HG03432 (cell line): ENCODE measurements at regions not wholly inside any gene's neighbourhood (a gene's known extent, or its start where the extent isn't known, plus 50 kb on each side); places are given as distances from the start of the nearest gene placed in this dataset.
"Not testable (repeated sequence)": the region's sequence is repeated elsewhere in the genome, so short reads cannot be mapped to it uniquely, and the experiment has no call there.

ENCODE experiments used
- ATAC-seq: cut with Tn5 transposase; IDR thresholded peaks from one replicate; pipeline ENCODE4 v1.9.1; 2021; ENCODE audit warnings: mild to moderate bottlenecking, moderate library complexity; ENCODE audit not compliant: unreplicated experiment

DNA sequence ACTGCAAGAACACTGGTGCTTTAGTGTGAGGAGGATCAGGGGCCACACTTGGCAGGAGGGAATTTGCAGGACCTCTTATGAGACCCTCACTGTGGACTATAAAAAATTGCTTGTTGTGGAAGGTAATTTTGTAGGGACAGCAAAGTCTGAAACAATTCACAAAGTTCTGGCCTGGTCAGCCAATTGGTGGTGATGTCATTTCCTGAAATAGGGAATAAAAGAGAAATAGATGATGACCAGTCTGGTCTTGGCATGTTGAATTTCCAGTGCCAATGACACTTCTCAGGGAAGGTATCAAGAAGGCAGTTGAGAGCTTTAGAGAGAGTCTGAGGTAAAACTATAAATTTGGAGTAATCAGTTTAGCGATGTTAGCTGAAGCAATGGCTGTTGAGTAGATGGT lies 129.3 kb upstream of the LMNTD1 start:
- ATAC-seq: no peak

DNA sequence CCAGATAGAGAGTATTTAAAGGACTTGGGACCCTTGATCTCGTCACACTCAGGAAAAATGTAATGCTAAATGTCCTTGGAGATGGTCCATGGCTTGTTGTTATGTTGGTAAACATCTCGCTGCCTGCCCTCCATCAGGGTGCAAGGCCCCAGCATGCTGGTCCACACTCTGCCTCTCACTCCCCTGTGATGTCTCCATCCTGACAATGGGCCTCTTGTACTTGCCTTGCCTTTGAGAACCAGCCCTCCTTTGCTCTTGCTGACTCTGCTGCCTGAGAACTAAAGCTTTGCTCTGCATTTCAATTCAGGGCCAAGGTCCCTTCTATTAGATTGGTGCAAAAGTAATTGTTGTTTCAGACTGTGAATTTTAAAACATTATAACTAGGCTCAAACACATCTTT lies 131.0 kb upstream of the LMNTD1 start:
- ATAC-seq: no peak

DNA sequence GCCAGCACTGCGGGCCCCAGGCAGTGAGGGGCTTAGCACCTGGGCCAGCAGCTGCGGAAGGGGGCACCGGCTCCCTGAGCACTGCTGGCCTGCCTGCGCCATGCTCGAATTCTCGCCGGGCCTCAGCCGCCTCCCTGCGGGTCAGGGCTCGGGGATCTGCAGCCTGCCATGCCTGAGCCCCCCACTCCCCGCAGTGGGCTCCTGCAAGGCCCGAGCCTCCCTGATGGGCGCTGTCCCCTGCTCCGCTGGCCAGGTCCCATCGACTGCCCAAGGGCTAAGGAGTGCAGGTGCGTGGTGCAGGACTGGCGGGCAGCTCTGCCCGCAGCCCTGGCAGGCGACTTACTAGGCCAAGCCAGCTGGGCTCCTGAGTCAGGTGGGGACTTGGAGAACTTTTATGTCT lies 133.3 kb upstream of the LMNTD1 start:
- no peak for ATAC-seq

DNA sequence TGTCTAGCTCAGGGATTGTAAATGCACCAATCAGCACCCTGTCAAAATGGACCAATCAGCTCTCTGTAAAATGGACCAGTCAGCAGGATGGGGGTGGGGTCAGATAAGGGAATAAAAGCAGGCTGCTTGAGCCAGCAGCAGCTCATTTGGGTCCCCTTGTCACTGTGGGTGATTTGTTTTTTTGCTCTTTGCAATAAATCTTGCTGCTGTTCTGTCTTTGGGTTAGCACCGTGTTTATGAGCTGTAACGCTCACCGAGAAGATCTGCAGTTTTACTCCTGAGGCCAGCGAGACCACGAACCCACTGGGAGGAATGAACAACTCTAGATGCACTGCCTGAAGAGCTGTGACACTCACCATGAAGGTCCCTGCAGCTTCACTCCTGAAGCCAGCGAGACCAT lies 134.1 kb upstream of the LMNTD1 start:
- no peak for ATAC-seq

DNA sequence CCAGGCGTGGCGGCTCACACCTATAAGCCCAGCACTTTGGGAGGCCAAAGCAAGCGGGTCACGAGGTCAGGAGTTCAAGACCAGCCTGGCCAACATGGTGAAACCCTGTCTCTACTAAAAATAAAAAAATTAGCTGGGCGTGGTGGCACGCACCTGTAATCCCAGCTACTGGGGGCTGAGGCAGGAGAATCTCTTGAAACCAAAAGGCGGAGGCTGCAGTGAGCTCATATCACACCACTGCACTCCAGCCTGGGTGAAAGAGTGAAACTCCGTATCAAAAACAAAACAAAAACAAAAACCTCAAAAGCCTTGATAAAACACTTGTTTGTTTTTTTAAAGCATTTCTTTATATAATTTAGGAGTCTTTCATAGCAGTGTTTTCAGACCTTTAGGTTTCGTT lies 135.8 kb upstream of the LMNTD1 start:
- peak; percentile 52 for ATAC-seq

DNA sequence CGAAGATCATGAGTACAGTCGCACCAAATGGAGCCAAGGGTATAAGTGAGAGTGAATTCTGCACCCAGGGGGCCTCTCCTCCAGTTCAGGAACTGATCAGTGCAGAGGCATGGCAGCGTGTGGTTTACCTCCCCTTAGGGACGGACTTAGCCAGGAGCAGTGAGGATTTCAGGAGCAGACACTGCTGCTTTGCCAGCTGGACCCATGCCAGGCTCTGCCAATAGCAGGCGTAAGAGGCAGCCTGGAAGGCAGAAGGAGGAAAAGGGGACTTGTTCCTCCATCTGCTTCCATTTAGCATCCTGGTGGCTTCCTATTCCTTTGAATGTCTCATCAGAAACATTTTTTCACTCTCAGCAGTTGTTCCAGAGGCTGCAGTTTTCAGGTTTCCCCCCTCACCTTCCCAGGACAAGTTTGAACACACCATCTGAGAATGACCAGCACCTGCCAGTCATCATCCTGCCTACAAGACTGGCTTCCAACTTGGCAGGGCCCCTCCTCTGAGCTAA lies 137.0 kb upstream of the LMNTD1 start:
- no peak for ATAC-seq

DNA sequence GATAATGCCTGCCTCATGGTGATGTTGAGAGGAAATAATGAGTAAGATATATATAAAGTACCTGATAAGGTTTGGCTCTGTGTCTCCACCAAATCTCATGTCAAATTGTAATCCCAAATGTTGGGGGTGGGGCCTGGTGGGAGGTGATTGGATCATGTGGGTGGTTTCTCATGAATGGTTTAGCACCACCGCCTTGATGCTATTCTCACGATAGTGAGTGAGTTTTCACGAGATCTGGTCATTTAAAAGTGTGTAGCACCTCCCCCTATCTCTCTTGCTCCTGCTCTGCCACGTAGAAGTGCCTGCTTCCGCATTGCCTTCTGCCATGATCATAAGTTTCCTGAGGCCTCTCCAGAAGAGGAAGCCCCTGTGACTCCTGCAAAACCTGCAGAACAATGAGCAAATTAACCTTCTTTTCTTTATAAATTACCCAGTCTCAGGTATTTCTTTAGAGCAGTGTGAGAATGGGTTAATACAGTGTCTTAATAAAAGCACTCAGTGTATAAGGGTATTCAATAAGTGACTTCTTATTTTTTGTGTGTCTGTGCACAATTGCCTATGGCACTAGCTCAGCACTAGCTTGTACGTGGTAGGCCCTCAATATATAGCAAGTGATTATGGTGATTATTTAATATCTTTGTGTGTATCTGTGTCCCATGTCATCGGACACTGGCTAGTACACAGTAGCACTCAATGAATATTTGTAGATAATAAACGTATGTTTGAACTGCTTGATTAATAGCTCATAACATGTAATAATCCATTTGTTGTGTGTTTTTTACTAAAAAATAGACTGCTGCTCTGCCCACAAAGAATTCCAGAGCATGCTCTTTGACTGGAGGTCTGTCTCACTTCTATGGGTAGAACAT lies 138.1 kb upstream of the LMNTD1 start:
- no peak for ATAC-seq

DNA sequence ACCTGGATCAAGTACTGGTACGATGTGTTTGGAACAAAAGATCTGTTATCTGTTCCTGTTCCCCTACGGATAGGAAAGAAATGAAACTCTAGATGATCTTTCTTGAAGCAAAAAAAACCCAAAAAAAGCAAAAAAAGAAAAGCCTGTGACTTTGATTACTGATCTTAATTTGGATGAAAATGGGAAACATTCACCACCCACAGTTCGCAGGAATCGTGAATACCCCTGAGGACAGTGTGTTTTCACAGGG lies 138.7 kb upstream of the LMNTD1 start:
- no peak for ATAC-seq

DNA sequence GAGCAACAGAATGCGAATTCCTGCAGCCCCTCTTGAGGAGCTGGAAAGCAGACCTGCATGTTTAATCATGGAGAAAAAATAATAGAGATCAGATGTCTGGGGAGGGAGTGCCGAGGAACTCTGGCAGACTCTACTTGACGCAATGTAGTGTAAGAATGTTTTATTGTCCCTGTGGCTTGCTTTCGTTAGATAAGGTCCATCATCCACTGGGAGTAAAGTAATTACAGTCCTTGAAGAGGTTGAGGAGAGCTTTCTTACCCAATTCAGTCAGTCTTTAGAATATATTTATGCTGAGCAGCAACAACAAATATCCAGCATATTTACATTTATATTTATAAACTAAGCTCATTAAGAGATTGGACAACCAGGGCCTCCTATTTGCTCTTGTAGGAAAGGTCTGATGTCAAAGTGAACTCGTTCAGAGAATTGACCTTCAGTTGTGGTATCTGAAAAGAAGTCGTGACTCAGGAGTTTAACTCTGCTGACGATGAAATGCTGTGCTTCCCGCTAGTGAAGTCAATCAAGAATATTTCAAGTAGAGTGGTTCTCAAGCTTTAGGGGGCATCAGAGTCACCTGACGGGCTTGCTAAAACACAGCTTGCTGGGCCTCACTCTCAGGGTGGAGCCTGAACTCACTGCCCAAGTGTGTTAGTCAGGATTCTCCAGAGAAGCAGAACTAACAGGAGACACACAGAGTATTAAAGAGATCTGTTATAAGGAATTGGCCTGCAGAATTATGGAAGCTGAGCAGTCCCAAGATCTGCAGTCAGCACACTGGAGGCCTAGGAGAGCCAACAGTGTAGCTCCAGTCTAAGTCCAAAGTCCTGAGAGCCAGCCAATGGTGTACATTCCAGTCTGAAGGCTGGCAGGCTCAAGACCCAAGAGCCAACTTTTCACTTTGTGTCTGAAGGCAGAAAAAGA lies 139.3 kb upstream of the LMNTD1 start:
- ATAC-seq: no peak

DNA sequence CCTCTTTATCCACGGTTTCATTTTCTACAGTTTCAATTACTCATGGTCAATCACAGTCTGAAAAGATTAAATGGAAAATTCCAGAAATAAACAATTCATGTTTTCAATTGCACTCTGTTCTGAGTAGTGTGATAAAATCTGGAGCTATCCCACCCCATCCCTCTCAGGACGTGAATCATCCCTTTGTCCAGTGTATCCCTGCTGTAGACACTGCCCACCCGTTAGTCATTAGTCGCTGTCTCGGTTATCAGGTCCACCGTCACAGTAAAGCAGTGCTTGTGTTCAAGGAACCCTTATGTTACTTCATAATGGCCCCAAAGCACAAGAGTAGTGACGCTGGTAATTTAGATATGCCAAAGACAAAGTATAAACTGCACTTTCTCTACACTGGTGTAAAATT lies 141.0 kb upstream of the LMNTD1 start:
- ATAC-seq: no peak

DNA sequence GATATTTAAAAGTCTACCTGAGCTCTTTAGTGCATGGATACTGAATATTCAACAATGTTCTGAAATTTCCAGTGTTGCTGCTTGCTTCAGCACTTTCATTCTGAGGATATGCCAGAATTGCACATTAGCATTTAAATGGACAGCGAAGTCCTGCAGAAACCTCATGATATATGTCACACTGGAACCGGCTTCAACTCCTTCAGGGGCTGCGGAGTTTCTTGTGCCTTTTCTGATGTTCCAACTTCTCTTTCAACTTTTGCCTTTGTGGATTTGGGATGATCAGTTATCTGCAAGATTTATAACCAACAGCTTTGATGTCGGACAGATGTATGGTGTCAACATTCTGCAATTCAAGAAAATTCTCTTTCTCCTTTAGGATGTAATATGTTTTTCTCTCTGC lies 142.5 kb upstream of the LMNTD1 start:
- no peak for ATAC-seq

DNA sequence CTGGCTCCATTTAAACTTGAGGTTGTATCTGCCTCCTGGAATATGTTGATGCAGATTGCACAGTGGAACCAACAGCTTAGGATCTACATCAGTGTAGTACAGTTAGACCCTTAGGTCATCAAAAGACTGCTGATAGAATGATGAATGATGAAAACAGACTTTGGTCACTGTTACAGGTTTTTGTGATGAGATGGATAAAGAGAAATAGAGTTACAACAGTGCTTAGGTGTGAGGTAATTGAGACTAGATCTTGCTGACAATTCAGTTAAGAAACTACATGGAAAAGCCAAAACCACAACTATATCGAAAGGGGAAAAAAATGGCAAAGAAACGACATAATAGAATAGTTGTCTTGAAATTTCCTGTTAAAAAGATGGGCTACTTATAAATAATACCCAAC lies 145.7 kb upstream of the LMNTD1 start:
- ATAC-seq: no peak

DNA sequence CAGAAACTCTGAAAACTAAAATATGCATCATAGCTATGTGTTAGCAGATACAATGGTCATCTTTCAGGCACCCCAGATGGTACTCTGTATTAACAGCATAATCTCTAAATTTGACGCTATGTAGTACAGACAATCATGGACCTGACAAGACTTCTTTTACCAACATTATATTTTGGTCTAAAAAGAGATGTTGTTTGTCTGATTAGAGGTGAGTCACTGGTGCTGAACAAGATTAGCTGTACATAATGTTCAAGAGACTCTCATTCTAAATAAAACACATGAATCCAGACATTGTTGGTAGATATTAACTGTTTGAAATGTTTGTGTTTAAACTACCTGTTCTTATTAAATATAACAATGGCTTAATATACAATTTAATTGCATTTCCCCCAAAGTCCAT lies 146.4 kb upstream of the LMNTD1 start:
- no peak for ATAC-seq

DNA sequence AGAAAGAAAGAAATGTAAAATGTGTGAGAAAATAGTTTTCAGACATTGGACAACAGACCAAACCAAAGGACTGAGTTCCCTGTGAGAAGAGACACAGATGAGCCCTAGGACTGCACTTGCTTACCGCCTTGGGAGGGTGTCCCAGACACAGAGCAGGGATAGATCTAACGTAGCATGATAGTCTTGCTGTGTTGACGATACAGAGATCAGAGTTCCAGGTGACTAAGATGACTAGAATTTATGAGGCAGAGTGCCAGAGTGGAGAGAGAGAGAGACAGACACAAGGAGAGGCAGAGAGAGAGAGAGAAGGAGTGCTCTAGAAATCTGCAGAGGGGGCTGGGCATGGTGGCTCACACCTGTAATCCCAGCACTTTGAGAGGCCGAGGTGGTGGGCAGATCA lies 148.2 kb upstream of the LMNTD1 start:
- no peak for ATAC-seq

DNA sequence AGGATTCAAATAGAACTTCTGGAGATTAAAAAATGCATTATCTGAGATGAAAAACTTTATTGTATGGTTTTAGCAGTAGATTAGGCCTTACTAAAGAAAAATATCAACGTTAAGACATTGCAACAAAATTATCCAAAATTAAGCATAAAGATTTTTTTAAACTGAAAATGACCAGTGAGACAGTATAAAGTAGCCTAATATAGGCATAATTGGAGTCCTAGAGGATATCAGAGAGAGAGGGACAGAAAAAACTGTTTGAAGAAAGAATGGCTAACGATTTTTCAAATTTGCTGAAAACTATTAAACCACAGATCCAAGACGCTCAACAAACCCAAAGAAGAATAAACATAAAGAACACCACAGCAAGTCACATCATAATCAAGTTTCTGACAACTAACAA lies 149.5 kb upstream of the LMNTD1 start:
- ATAC-seq: no peak

DNA sequence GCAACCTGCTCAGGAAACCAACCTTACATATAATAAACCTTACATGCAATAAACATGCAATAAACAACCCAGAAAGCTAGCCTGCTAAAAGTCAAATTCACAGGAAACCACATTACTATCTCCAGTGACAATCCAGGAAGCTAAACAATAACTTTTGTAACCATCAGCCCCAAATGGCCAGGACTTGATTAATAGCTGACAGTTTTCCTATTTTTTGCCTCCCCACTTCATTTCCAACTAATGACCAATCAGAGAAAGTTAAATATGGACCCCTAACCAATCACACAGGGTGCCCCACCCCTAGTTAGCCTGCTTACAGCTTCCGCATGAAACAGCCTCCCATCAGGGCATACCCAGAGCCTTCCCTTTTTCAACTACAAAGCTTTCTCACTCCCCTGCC lies 152.2 kb upstream of the LMNTD1 start:
- ATAC-seq: no peak

DNA sequence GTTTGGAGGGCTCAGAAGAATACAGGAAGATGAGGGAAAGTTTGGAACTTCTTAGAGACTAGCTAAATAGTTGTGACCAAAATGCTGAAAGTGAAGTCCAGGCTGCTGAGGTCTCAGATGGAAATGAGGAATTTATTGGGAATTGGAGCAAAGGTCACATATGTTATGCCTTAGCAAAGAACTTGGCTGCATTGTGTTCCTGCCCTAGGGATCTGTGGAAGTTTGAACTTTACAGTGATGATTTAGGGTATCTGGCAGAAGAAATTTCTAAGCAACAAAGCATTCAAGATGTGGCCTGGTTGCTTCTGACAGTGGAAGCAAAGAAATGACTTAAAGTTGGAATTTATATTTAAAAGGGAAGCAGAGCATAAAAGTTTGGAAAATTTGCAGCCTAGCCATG lies 153.6 kb upstream of the LMNTD1 start:
- ATAC-seq: not testable (repeated sequence)

DNA sequence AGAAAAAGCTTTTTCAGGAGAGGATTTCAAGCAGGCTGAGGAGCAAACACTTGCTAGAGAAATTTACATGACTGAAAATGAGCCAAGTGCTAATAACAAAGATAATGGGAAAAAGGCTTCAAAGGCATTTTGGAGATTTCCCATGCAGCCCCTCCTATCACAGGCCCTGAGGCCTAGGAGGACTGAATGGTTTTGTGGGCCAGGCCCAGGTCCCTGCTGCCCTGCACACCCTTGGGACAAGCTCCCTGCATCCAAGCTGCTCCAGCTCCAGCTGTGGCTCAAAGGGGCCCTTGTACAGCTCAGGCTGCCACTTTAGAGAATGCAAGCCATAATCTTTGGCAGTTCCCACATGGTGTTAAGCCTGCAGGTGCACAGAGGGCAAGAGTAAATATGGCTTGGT lies 154.0 kb upstream of the LMNTD1 start:
- ATAC-seq: no peak

DNA sequence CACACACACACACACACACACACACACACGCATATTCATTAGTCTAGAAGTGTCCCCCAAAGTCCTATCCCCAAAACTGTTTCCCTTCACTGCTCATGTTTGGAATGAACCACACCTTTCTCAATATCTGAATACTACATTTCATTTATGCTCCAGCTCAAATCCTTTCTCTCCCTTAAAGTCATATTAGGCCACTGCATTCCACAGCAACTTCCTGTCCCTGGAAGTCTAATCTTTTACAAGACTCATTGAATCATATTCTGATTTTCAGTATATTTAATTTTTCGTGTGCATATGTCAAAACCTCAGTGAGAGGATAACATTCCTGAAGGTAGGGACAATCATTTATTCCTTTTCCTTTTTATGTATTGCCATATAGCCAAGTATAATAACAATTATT lies 155.6 kb upstream of the LMNTD1 start:
- ATAC-seq: no peak

DNA sequence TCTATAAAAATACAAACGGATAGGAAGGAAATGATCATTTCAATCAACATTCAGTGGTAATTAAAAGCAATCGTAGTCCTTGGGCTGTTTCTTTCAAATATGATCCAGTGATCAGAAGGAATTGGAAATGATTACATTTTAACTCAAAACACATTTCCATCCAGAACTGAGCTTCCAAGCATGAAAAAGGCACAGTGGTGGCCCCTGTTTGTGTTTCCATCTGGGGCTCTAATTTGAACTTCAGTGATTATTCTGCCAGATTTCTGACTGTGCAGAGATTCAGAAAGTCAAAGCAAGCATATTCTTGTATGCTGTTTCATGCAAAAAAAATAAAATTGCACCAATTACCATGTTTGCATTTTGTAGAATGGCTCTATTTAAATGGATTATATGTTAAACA lies 157.0 kb upstream of the LMNTD1 start:
- no peak for ATAC-seq

DNA sequence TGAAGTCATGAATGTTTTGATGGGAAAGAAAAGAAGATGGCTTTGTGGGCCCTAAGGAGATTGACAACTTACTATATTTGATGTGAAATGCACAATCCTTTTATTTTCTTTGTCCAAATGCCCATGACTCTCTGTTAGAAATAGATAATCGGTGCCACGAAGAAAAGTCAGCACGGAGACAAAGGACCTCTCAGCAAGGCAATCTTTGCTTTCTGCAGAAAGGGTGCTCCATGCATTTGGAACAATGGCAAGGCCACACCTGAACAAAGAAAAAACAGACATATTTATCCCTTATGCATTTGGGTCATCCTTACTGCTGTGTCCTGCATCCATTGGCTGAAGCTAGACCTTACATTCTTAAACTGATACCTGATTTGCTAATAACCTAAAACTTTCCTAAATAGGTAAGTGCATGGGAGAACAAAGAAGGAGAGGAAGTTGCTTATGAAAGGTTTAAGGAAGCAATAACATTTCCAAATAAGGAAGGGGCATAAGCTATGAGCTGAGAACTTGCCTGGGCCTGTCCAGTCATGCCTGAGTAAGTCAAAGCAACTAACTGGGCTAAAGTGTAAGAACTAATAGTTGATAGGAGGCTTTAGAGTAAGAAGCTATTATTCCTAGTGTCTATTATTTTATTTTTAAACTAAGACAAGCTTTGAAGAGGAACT lies 158.0 kb upstream of the LMNTD1 start:
- not testable (repeated sequence) for ATAC-seq

DNA sequence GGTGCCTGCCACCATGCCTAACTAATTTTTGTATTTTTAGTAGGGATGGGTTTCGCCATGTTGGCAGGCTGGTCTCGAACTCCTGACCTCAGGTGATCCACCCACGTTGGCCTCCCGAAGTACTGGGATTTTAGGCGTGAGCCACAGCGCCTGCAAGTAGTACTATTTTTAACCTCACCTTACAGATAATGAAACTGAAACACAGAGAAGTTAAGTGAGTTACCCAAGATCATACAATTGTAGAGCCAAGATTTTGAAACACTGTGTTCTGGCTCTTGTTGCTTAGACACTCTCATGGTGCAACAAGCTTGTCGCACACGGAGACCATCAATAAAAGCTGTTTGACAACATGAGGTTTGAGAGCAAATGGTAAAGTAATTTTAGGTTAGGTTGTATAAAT lies 159.1 kb upstream of the LMNTD1 start:
- peak; percentile 51 for ATAC-seq
